Stimulated activated CD8-positive, alpha-beta memory T cell treated with anti-CD3 and anti-CD28 coated beads, Interleukin-12 subunit alpha, Interleukin-12 subunit beta, amount 100 ng/mL, for 24 hours (primary cell): ENCODE measurements at regions not wholly inside any gene's neighbourhood (a gene's known extent, or its start where the extent isn't known, plus 50 kb on each side); places are given as distances from the start of the nearest gene placed in this dataset.

Experiments
- DNase-seq: peaks from one replicate; pipeline ENCODE4 v3.0.0-alpha.2; 2020; ENCODE audit errors: extremely low read depth

DNA sequence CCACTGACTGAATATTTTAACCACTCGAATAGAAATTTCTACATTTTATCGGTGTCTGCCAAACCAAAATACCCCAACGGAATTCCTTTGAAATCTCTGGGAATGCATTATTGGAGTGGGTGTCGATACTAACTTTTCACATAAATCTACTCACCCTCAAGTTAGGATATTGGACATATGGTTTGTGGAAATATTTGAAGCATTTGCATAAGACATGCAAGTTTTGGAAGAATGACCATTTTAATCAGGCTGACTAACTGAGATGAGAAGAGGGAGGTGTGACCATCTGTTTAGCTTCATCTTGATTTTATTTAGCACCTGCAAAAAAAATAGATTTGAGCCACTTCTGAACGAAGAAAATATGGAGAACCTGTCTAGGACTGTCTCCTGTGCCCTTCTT is 61.2 kb downstream of the KLF6 start:
- DNase-seq = no peak

DNA sequence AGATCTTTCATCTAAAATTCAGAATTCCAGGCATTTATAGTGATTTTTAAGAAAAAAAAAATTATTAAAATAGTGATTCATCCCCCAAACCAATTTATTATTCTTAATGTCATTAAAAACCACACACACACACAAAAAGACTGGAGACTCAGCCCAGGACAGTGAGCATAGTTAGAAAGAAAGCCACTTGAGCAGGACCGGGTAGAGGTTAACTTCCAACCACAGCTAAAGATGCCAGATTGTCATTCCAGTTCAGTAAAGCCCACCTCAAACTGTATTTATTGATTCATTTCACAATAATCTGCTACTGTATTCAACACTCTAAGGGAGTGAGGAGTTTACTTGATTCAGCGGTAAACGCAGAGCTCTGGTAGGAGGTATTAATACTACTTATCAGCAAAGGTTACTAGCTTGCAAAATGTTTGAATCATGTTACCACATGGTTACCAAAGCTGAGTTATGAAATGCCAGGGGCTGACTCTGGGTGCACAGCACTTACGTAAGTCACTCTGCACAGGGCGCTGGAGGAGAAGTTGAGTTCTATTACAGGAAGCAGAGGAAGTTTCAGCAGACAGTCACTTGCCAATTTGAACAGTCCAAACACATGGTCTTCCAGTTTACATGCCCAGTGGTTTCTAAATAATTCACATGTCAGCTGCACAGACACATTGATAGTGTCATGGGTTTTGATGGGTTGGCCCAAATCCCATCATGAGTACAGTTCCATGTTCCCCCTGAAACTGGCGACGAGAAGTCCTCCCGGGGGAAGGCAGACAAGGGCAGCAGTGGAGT is 64.6 kb downstream of the KLF6 start:
- no peak for DNase-seq

DNA sequence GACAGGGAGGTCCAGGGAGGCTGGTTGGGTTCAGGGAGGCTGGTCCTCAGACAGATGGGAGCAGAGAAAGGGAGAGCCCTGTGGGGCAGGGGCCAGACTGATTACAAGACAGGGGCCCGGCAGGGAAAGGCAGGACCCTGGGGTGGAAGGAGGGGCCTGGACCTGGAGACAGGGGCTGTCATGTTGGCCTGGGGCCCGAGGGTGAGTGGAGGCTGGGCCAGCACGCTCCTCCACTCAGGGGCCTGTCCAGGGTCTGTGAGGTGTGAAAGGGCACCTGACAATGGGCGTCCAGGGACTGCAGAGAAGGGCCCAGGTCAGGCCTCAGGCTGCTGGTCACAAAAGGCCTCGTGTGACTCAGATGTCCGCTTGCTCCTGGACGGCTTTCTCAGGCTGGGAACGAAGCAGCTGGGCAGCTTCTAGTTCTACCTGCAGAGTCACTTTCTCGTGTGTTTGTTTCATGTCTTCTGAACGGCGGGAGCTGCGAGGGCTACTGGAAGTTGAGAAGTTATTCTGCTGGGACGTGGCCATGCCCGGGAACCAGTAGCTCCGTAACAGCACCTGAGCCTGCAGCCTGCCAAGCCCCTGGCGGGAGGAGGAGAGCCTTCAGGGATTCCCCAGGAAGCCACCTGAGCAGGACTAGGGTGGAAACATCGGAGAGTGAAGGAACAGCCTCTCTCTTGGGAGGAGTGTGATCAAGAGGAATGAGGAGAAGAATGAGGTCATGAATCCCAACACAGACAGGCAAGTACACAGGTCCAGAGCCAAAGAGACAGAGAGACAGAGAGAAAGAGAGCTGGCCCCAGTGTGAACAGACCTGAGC is 65.8 kb downstream of the KLF6 start:
- no peak for DNase-seq

DNA sequence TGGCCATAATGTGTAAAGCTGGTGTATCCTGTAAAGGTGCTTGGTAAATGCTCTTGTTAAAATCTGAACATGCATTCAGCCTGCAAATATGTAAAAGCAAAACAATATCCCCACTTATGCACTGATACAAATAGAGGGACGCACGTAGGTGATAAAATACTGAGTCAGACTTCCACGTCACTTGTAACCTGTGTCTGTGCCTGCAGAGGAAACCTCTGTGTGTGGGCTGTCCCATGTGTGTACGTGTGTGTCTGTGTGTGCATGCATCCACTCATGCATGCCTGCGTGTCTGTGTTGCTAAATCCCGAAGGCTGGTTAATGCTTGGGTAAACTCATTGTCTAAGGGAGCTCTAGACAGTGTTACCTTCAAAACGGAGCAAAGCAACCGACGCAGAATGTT is 68.9 kb downstream of the KLF6 start:
- no peak for DNase-seq

DNA sequence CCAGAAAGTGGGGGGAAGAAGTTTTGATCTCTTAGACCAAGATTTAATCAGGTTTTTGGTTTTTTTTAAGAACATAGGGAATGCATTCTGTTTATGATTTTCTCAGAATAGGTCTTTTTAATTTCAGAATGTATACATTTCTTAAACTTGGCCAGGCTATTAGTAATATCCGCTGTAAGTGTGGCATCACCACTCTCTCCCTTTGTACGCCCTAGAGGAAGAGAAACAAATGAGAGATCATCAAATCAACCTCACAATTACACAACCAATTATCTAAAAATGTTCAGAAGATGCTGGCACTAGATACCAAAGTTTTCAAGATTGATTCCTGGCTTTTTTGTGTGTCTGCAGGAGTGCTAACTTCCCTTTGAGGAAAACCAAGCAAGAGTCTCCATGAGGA is 70.0 kb downstream of the KLF6 start:
- DNase-seq = no peak

DNA sequence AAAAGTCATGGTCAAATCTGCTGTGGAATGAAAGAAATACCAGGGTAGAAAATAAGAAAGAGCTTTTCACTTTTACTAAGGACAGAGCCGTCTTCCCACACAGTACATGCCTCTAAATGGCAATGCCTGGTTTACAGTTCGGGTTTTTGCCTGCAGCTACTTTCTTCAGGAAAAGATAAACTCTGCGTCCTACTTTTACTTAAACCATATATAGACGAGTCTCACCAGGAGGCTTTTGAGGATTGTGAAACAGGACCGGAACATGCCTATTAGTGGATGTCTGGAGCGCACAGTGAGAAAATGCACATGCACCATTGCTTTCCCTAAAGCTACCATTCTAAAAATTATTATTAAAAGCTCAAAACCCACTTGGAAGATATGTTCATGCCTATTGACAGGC is 70.5 kb downstream of the KLF6 start:
- no peak for DNase-seq

DNA sequence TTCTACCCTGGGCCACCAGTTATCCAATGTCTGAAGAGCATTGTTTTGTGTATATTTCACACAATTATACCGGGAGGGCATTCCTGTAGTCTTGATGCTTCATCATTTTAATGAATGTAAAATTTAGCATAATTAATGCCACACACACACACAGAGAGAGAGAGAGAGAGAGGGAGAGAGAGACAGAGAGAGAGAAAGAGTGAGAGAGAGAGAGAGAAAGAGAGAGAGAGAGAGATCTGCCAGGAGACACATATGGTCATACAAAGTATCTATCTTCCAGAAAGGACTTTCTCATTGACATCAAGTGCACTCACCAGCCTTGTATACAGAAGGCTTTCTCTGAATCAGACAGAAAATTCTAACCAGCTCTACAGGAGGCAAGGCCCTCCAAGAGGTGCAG is 72.3 kb downstream of the KLF6 start:
- DNase-seq = no peak

DNA sequence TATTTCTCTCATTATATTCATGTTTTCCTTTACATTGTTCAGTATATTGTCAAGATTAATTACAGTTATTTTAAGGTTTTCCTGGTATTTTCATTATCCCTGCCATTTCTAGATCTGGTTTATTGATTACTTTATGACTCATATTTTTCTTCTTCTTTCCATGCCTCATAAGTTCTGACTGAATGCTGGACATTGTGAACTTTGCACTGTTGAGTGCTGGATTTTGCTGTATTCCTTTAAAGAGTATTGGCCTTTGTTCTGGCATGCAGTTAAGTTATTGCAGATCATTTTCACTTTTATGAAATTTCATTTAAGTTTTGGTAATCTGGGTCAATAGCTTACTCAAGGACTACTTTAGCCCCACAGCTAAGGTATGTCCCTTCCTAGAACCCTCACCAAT is 73.1 kb downstream of the KLF6 start:
- DNase-seq = no peak

DNA sequence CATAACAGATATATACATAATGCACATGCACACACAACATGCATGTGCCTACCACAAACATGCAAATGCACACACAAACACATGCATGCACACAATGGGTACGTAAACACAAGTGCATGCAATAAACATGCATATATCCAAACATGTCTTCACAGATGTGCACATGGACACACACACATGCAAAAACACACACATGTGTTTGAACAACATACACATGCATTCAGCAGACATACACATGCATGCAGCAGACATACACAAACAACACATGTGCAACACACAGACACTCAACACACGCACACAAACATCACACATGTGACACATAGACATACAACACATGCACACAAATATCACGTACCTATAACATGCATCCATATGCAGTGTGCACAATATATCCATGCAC is 74.2 kb downstream of the KLF6 start:
- no peak for DNase-seq

DNA sequence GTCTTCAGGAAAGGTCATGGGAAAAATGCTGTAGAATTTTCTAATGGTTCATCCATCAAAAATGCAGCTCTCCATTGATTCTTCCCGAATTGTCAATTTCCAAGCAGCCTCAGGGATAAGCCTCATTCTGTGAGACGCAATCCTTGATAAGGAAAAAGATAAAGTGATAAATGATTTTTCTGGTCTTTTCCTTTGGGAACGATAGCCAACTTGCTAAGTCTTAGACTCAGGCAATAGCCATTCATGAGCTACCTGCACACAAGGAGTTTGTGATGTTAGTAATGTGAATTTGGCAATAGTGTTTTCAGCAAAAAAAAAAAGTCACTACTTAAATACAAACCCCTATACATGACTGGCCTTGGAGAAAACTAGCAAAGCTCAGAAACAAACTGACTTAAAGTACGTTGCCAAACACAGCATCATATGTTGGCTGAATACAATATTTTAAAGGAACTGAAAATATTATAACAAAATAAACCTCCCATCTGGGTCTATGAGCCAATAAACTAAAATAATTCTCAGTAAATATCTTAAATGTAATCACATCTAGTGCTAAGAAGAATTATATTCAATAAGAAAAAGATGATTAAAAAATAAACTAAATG is 75.5 kb downstream of the KLF6 start:
- DNase-seq = no peak

DNA sequence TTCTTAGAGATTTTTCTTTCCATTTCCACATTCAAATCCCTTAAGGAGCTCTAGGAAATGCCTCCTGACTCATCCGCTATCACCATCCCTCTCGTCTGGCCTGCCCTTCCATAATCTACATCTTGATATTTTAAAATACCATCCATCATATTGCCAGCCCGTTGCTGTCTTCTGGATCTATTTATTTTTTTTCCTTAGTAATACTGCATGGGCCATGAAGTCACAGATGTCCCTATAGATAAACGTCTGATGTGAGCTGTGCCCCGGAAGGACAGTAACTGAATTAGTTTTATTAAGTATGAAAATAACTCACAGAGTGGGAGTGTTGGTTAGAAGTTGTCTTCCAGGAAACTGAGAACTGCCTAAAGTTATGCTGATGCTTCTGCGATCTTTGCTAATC is 76.2 kb downstream of the KLF6 start:
- DNase-seq = no peak

DNA sequence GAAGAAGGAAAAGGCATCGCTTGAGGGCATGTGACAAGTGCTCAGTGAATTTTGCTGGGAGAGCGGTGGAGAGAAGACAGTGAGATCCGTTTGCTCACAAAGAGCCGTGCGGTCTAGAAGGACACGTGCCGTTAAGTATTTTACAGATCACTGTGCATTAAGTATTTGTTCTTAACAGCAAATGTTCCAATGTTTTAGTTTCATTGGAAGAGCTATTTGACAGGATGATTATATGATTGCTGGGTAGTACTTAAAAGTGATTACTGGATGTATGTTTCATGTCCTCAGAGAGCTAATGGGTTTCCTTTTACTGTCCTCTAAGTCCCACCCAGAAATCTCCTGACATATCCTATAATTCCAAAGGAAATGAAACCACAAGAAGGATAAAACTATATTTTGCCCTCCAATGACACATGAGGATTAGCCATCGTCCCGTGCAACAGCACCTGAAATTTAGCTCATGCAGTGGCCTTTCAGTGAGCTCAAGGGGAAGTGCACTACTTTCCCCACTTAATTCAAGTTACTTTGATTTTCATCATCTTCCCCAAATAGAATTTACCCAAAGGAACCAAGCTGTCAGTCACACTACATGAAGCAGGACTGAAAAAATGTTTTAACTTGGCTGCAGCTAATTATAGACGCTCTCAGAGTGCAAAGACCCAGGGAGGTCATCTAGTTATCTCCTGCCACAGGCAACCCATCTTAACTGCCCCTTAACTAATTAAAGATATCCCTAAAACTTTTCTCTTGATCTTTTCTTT is 80.3 kb downstream of the KLF6 start:
- DNase-seq = no peak

DNA sequence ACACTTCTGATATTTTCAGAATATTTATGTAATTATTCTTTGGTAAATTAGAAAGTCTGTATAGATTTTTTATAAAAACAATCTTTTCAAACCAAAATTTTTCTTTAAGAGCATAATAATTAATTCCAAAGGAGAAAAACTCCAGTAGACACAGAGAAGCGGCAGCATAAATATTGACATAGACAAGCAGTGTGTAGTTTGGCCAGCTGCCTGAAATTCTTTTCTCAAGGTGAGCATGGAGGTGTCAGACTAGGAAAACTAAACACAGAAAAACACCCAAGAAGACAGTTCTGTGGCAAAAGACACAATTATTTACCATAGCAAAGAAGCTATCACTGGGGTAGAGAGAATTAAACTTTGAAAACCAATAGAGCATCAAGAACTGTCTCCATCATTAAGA is 82.4 kb downstream of the KLF6 start:
- no peak for DNase-seq

DNA sequence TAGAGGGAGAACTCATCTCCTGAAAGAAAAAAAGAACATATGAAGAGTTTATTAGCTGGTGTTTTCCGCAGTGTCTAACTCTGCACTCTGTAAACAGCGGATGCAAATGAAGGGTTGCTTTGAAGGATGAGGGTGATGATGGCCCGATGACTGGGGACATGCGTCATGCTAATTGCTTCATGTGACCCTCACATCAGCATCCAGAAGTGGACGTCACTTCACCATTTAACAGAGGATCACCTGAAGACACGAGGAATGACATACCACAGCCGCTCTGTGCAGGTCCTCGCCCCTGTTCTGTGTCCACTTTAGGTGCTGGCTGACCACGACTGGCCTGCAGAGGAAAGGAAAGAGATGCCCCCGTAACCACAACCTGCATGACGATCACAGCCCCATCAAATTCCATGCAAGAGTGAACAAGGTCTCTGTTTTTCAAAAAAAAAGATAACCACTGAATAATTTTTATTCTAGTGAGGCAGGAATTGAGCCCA is 82.9 kb downstream of the KLF6 start:
- DNase-seq = no peak

DNA sequence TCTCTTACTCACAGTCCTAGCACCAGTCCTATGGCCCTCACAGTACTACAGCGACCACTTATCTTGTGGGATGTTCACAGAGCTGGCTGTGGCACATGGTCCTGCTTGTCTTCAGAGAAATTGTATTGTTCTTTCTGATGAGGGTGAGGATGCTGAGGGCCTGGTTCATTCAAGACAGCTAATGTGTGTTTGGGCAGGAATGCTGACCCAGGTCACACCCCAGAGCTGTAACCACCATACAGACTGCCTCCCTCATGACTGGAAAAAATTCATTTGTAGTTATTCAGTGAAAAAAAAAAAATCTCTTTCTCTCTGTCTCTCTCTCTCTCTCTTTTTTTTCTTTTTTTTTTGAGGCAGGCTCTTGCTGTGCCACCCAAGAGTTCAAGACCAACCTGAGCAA is 83.5 kb downstream of the KLF6 start:
- DNase-seq = no peak

DNA sequence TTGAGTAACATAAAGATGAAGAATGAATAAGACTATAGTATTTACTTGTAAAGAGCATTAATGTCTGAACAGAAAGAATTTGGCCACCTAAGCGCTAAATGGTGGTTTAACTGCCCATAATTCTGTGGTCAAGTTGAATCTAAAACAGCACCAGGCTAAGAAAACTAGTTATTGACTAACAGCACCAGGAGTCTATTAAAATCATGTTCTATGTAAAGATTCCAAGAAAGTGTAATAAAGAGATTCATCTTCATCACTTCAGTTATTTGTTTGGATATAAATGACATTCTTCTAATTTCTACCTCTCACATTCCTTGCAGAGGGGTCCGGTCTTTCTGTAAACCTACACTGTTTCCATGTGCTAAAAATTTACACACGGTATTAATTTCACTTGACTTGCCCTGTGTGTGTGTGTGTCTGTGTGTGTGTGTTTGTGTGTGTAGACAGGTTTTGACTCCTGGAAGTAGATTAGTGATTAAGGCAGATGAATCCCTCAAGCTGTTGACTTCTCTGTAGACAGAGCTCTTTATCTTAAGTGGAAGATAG is 84.4 kb downstream of the KLF6 start:
- DNase-seq = no peak

DNA sequence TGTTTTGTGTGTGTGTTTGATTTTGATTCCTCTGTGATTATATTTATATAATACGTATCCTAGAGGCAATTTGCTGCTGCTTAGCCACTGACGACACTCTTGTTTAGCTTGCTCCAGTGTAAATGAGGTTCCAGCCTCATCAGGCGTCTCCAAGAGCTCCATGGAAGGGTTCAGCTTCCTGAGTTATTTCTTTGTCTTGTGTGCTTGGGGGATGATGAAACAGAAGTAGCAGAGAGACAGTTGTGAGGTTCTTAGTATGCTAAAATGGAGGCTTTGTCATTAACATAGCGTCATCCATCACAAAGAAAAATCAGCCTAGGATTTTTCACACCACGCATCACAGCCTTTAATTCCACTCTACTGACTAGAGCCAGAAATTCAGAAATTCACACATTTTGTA is 85.1 kb downstream of the KLF6 start:
- DNase-seq = no peak

DNA sequence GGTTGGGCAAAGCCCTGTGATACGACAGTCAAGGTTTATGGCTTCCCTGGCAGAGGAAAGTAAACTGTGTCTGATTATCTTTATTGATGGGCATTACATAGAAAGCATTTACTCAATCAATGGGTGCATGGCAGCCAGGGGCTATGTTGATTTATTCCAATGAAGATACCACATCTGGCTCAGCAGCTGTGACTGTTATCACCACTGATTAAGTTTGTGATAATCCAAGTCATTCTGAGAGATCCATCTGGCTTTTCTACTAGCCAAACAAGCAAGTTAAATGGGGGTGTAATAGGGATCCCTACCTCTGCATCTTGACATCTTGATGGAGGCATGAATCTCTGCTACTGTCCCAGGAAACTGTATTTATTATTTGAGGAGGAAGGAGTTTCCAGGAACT is 86.7 kb downstream of the KLF6 start:
- no peak for DNase-seq

DNA sequence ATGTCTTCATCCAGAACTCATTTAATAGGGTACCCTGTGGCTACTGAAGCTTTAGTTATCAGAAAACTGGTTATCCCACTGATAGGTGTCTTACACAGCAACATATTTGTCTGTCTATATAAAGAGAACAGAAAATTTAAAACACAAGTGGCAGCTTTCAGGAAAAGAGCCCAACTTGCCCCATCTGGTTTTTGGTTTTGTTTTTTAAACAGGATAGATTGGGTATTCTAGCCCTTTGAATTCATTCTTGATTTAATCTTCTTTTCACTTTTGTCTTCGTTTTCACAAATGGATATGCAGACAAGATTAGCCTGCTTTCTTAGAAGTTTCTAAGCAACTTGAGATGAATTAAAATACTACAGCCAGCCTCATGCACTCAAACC is 91.3 kb downstream of the KLF6 start:
- DNase-seq = no peak

DNA sequence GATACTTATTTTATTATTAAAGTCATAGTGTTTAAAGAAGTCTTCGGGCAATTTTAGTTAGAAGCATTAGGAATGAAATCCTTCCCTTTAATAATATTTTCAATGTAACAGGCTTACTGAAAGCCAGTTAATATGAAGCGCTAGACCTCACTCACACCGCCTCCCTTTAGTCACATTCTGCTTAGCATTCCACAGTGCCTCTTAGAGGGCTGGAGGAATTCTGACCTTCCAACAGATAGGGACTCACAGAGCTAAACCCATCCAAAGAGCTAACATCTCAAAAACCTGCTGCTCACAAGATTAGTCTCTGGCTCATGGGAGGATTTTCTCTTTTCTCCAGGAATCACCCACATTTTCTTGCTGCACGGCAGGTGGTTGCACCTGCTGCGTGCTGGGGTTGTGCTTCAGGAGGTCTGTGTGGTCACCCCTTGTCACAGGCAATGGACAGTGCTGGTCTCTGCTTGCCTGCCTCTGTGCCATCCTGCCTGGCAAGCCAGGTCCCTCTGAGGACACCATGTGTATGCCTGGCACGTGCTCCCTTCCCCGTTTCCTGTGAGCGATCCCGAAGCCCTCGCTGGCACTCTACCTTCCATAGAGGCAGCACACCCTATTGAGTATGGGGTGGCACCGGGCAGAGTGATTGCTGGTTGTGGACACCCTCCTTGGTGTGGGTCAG is 91.8 kb downstream of the KLF6 start:
- DNase-seq = no peak

DNA sequence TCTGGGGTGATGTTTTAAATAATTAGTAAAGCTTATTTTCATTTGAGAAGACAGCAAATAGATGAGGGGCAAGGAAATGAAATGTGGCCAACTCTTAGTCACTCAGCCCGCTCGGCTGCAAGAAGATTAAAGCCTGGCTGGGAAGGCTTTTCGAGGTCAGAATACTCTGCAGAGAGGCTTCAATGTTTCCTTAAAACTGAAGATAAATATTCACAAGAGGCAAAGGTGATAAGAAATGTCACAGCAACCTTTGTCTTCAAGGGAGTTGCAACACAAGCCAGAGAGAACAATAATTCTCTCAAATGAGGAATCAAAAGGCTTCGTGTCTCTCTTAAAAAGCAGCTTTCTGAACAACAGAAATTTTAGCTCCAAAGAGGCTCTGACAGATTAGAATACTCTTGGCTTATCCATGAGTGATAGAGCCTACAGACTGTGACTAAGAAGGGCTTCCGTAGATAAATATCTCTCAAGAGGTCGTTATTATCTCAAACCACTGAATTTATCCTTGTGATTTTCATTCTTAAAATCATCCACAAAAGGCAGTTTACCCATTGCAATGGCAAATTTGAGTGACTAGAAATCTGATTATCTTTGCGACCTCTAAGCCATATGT is 92.5 kb downstream of the KLF6 start:
- DNase-seq = no peak
